H9 (cell line): ENCODE measurements at regions not wholly inside any gene's neighbourhood (a gene's known extent, or its start where the extent isn't known, plus 50 kb on each side); places are given as distances from the start of the nearest gene placed in this dataset.

Source experiments
- DNase-seq: peaks from one replicate; pipeline ENCODE4 v3.0.0-alpha.2; 2017
- H2AFZ ChIP-seq: one replicate; pipeline ENCODE4 v1.6.1; 2013; ENCODE audit warnings: mild to moderate bottlenecking, low read length, control low read depth, moderate library complexity
- H2AK5ac ChIP-seq: 2 replicates; pipeline ENCODE4 v1.6.1; 2013; ENCODE audit warnings: low read length, control low read depth, mixed read lengths; ENCODE audit not compliant: insufficient read length
- H2BK120ac ChIP-seq: one replicate; pipeline ENCODE4 v1.6.1; 2013; ENCODE audit warnings: low read depth, mild to moderate bottlenecking, low read length, control low read depth, inconsistent platforms; ENCODE audit not compliant: poor library complexity, severe bottlenecking
- H2BK12ac ChIP-seq: 2 replicates; pipeline ENCODE4 v1.6.1; 2013; ENCODE audit warnings: low read length, control low read depth, mixed read lengths, low read depth; ENCODE audit not compliant: insufficient read length
- H2BK15ac ChIP-seq: 2 replicates; pipeline ENCODE4 v1.6.1; 2013; ENCODE audit warnings: low read depth, low read length, control low read depth
- H2BK20ac ChIP-seq: one replicate; pipeline ENCODE4 v1.6.1; 2013; ENCODE audit warnings: low read depth, mild to moderate bottlenecking, low read length, control low read depth, inconsistent platforms; ENCODE audit not compliant: poor library complexity, severe bottlenecking
- H2BK5ac ChIP-seq: 2 replicates; pipeline ENCODE4 v1.6.1; 2013; ENCODE audit warnings: low read length, control low read depth, mixed read lengths; ENCODE audit not compliant: insufficient read length
- H3K14ac ChIP-seq: 2 replicates; pipeline ENCODE4 v1.6.1; 2013; ENCODE audit warnings: low read length, control low read depth; ENCODE audit not compliant: insufficient read depth
- H3K18ac ChIP-seq: 2 replicates; pipeline ENCODE4 v1.6.1; 2013; ENCODE audit warnings: low read depth, mild to moderate bottlenecking, mixed read lengths, low read length, control low read depth; ENCODE audit not compliant: insufficient read length
- H3K23ac ChIP-seq: 2 replicates; pipeline ENCODE4 v1.6.1; 2013; ENCODE audit warnings: low read length, control low read depth, mixed read lengths, low read depth; ENCODE audit not compliant: insufficient read length
- H3K23me2 ChIP-seq: 2 replicates; pipeline ENCODE4 v1.6.1; 2013; ENCODE audit warnings: low read depth, mild to moderate bottlenecking, mixed read lengths, low read length, control low read depth; ENCODE audit not compliant: insufficient read length, poor library complexity, severe bottlenecking
- H3K27ac ChIP-seq: 2 replicates; pipeline ENCODE4 v1.5.1; 2013; ENCODE audit warnings: low read length, control low read depth, mixed read lengths, low read depth; ENCODE audit not compliant: insufficient read length
- H3K27me3 ChIP-seq: 2 replicates; pipeline ENCODE4 v1.6.1; 2013; ENCODE audit warnings: low read length, control low read depth, inconsistent platforms; ENCODE audit not compliant: insufficient read depth
- H3K4ac ChIP-seq: 2 replicates; pipeline ENCODE4 v1.6.1; 2013; ENCODE audit warnings: low read depth, mild to moderate bottlenecking, control low read depth, inconsistent platforms, low read length, moderate library complexity
- H3K4me1 ChIP-seq: 2 replicates; pipeline ENCODE4 v1.6.1; 2013; ENCODE audit warnings: low read length, control low read depth, inconsistent platforms; ENCODE audit not compliant: insufficient read depth
- H3K4me2 ChIP-seq: 2 replicates; pipeline ENCODE4 v1.6.1; 2013; ENCODE audit warnings: low read length, control low read depth, mixed read lengths; ENCODE audit not compliant: insufficient read length, insufficient read depth
- H3K56ac ChIP-seq: 2 replicates; pipeline ENCODE4 v1.6.1; 2013; ENCODE audit warnings: low read depth, mild to moderate bottlenecking, mixed read lengths, low read length, control low read depth; ENCODE audit not compliant: insufficient read length
- H3K79me1 ChIP-seq: 2 replicates; pipeline ENCODE4 v1.6.1; 2013; ENCODE audit warnings: low read depth, mild to moderate bottlenecking, moderate library complexity, low read length, control low read depth, inconsistent platforms; ENCODE audit not compliant: insufficient read depth, poor library complexity, severe bottlenecking
- H3K79me2 ChIP-seq: 2 replicates; pipeline ENCODE4 v1.6.1; 2013; ENCODE audit warnings: low read length, control low read depth, inconsistent platforms; ENCODE audit not compliant: insufficient read depth
- H3K9ac ChIP-seq: 2 replicates; pipeline ENCODE4 v1.6.1; 2013; ENCODE audit warnings: low read length, control low read depth, mixed read lengths; ENCODE audit not compliant: insufficient read length; ENCODE audit errors: extremely low read depth
- H3K9me3 ChIP-seq: one replicate; pipeline ENCODE4 v1.6.1; 2013; ENCODE audit warnings: low read depth, low read length, inconsistent platforms; ENCODE audit not compliant: control insufficient read depth
- H3T11ph ChIP-seq: one replicate; pipeline ENCODE4 v1.6.1; 2013; ENCODE audit warnings: mild to moderate bottlenecking, low read length, control low read depth, inconsistent platforms
- H4K20me1 ChIP-seq: one replicate; pipeline ENCODE4 v1.6.1; 2013; ENCODE audit not compliant: control insufficient read depth, insufficient read length, insufficient read depth
- H4K5ac ChIP-seq: 2 replicates; pipeline ENCODE4 v1.6.1; 2013; ENCODE audit warnings: low read depth, mild to moderate bottlenecking, mixed read lengths, low read length, control low read depth; ENCODE audit not compliant: insufficient read length
- H4K8ac ChIP-seq: replicated peaks from 2 replicates; pipeline ENCODE4 v1.6.1; 2013; ENCODE audit warnings: low read length, control low read depth, mixed read lengths, low read depth; ENCODE audit not compliant: insufficient read length
- H4K91ac ChIP-seq: 2 replicates; pipeline ENCODE4 v1.6.1; 2013; ENCODE audit warnings: low read depth, mild to moderate bottlenecking, moderate library complexity, mixed read lengths, low read length, control low read depth; ENCODE audit not compliant: insufficient read length
- H3K27ac Mint-ChIP-seq, 3 experiments: 2 replicates in 2 of 3; 3 replicates in 1 of 3; pipeline ENCODE4 v1.8.0; 2020 to 2021; ENCODE audit warnings: mixed read lengths in 3 of 3, mild to moderate bottlenecking in 1 of 3, moderate library complexity in 1 of 3
- H3K27me3 Mint-ChIP-seq: 2 replicates; pipeline ENCODE4 v1.8.0; 2021; ENCODE audit warnings: low read depth, mild to moderate bottlenecking, moderate library complexity, mixed read lengths
- H3K36me3 Mint-ChIP-seq, 3 experiments: 2 replicates in 2 of 3; 3 replicates in 1 of 3; pipeline ENCODE4 v1.8.0; 2020 to 2021; ENCODE audit warnings: low read depth in 3 of 3, mixed read lengths in 3 of 3; ENCODE audit not compliant: insufficient read depth in 1 of 3
- H3K4me1 Mint-ChIP-seq, 2 experiments: 2 replicates each; pipeline ENCODE4 v1.8.0; 2020; ENCODE audit warnings: mixed read lengths in 2 of 2
- H3K4me3 Mint-ChIP-seq, 2 experiments: 2 replicates in 1 of 2; 3 replicates in 1 of 2; pipeline ENCODE4 v1.8.0; 2020 to 2021; ENCODE audit warnings: mild to moderate bottlenecking in 2 of 2, mixed read lengths in 2 of 2, moderate library complexity in 1 of 2
- H3K9me3 Mint-ChIP-seq, 2 experiments: 2 replicates in 1 of 2; 3 replicates in 1 of 2; pipeline ENCODE4 v1.8.0; 2020; ENCODE audit warnings: mild to moderate bottlenecking in 2 of 2, mixed read lengths in 2 of 2, moderate library complexity in 1 of 2
- WGBS: extraction: QIAGEN DNeasy Blood & Tissue Kit; methylation state at CpG from one replicate; pipeline ENCODE4 v1.1.7; 2013; ENCODE audit warnings: missing lambda C conversion rate, low lambda C conversion rate, mixed read lengths; ENCODE audit not compliant: insufficient read length; ENCODE audit errors: extremely low coverage; 5-methylcytosine and 5-hydroxymethylcytosine counted together
- TF ChIP-seq, protein P1 (sequence below): fragments of 200-600 bp; sonication (generic); conservative IDR thresholded peaks from 3 replicates; pipeline ENCODE4 v1.8.0; 2021; ENCODE audit warnings: antibody characterized with exemption, mild to moderate bottlenecking

DNA sequence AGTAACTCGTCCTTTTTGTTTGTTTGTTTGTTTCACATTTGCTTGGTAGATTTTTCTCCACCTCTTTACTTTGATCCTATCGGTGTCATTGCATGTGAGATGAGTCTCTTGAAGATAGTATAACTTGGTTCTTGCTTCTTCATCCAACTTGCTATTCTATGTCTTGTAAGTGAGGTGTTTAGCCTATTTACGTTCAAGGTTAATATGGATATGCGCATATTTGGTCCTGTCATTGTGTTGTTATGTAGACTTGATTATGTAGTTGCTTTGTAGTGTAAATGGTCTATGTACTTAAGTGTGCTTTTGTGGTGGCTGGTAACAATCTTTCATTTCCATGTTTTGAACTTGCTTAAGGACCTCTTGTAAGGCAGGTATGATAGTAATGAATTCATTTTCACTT lies 192.8 kb upstream of the MAGI2 start:
- no peaks in the 10 kb centered on the region for H3K79me1 ChIP-seq
- peaks cover 11 to 15% of the 10 kb centered on the region in 2 experiments for H3K4me1 Mint-ChIP-seq
- H4K91ac ChIP-seq: no peak overlapping the region
- H3K9me3 ChIP-seq: no peaks in the 10 kb centered on the region
- no peak overlapping the region for H2AFZ ChIP-seq
- H3K14ac ChIP-seq: no peak overlapping the region
- no peak overlapping the region for H3K9ac ChIP-seq
- no peak overlapping the region for H3K4ac ChIP-seq
- no peak overlapping the region for H4K8ac ChIP-seq
- H3K36me3 Mint-ChIP-seq: no peaks in the 10 kb centered on the region
- no peak overlapping the region for H3K18ac ChIP-seq
- no peak overlapping the region for H3K23ac ChIP-seq
- peaks cover 6% of the 10 kb centered on the region; the same call in 1 of the 2 replicates for H3K27me3 ChIP-seq
- no CpG with 5 or more reads among the region's 4 CpGs for WGBS
- H3K4me3 Mint-ChIP-seq: no peak overlapping the region
- no peaks in the 10 kb centered on the region; a peak in 1 of 5 replicates for H3K9me3 Mint-ChIP-seq
- no peak overlapping the region for H3K4me2 ChIP-seq
- TF ChIP-seq, protein P1, sequence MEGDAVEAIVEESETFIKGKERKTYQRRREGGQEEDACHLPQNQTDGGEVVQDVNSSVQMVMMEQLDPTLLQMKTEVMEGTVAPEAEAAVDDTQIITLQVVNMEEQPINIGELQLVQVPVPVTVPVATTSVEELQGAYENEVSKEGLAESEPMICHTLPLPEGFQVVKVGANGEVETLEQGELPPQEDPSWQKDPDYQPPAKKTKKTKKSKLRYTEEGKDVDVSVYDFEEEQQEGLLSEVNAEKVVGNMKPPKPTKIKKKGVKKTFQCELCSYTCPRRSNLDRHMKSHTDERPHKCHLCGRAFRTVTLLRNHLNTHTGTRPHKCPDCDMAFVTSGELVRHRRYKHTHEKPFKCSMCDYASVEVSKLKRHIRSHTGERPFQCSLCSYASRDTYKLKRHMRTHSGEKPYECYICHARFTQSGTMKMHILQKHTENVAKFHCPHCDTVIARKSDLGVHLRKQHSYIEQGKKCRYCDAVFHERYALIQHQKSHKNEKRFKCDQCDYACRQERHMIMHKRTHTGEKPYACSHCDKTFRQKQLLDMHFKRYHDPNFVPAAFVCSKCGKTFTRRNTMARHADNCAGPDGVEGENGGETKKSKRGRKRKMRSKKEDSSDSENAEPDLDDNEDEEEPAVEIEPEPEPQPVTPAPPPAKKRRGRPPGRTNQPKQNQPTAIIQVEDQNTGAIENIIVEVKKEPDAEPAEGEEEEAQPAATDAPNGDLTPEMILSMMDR: no peak
- H2AK5ac ChIP-seq: no peak overlapping the region
- H2BK5ac ChIP-seq: no peak overlapping the region
- H3K27me3 Mint-ChIP-seq: peaks cover 64% of the 10 kb centered on the region
- no peak overlapping the region for H4K5ac ChIP-seq
- DNase-seq: no peak
- no peaks in the 10 kb centered on the region for H3K23me2 ChIP-seq
- no peak overlapping the region for H2BK20ac ChIP-seq
- no peaks in the 10 kb centered on the region for H3K79me2 ChIP-seq
- H3K56ac ChIP-seq: no peak overlapping the region
- no peak overlapping the region for H3K27ac ChIP-seq
- no peak overlapping the region for H3K27ac Mint-ChIP-seq
- no peak overlapping the region for H3T11ph ChIP-seq
- H3K4me1 ChIP-seq: no peaks in the 10 kb centered on the region
- H2BK120ac ChIP-seq: no peak overlapping the region
- H2BK12ac ChIP-seq: no peak overlapping the region
- H2BK15ac ChIP-seq: no peak overlapping the region
- H4K20me1 ChIP-seq: no peaks in the 10 kb centered on the region
